ENCODE measurements at regions not wholly inside any gene's neighbourhood (a gene's known extent, or its start where the extent isn't known, plus 50 kb on each side); places are given as distances from the start of the nearest gene placed in this dataset.

- DNase-seq, result no peak
Measured at GRCh38 chr9:94159069-94159939, 75.0 kb downstream of the PTPDC1 start.

- no peak for DNase-seq
Measured at GRCh38 chr9:94160594-94161501, 76.6 kb downstream of the PTPDC1 start.

GRCh38 chr9:94161673-94162072 is 77.4 kb downstream of the PTPDC1 start:
- DNase-seq, result no peak

- no peak for DNase-seq
Measured at GRCh38 chr9:94164806-94165549, 80.7 kb downstream of the PTPDC1 start.

GRCh38 chr9:94165592-94166235 is 81.5 kb downstream of the PTPDC1 start:
- peak; percentile 96 for DNase-seq

GRCh38 chr9:94166236-94166975 is 82.1 kb downstream of the PTPDC1 start:
- DNase-seq, result peak; percentile 93

GRCh38 chr9:94166976-94167346 is 82.7 kb downstream of the PTPDC1 start:
- no peak for DNase-seq

GRCh38 chr9:94167376-94167890 is 83.2 kb downstream of the PTPDC1 start:
- DNase-seq, result no peak

GRCh38 chr9:94168203-94169000 is 84.1 kb downstream of the PTPDC1 start:
- DNase-seq, result no peak

GRCh38 chr9:94169968-94170367 is 85.7 kb downstream of the PTPDC1 start:
- DNase-seq, result no peak

GRCh38 chr9:94173632-94174031 is 85.5 kb upstream of the ZNF169 start:
- DNase-seq, result no peak

GRCh38 chr9:94174164-94174563 is 84.9 kb upstream of the ZNF169 start:
- no peak for DNase-seq

GRCh38 chr9:94175669-94176068 is 83.4 kb upstream of the ZNF169 start:
- DNase-seq, result no peak

- DNase-seq, result no peak
Measured at GRCh38 chr9:94176608-94177007, 82.5 kb upstream of the ZNF169 start.

- no peak for DNase-seq
Measured at GRCh38 chr9:94178927-94179326, 80.2 kb upstream of the ZNF169 start.

GRCh38 chr9:94181408-94182181 is 77.5 kb upstream of the ZNF169 start:
- no peak for DNase-seq

- DNase-seq, result no peak
Measured at GRCh38 chr9:94182532-94182931, 76.6 kb upstream of the ZNF169 start.

- no peak for DNase-seq
Measured at GRCh38 chr9:94183240-94183999, 75.7 kb upstream of the ZNF169 start.

GRCh38 chr9:94188246-94188645 is 70.9 kb upstream of the ZNF169 start:
- no peak for DNase-seq

Measured in activated CD8-positive, alpha-beta memory T cell treated with anti-CD3 and anti-CD28 coated beads, Interleukin-2, amount 50 U/mL, for 4 hours (primary cell).